ENCODE measurements at regions not wholly inside any gene's neighbourhood (a gene's known extent, or its start where the extent isn't known, plus 50 kb on each side); places are given as distances from the start of the nearest gene placed in this dataset.
"Not testable (repeated sequence)": the region's sequence is repeated elsewhere in the genome, so short reads cannot be mapped to it uniquely, and the experiment has no call there.

DNA sequence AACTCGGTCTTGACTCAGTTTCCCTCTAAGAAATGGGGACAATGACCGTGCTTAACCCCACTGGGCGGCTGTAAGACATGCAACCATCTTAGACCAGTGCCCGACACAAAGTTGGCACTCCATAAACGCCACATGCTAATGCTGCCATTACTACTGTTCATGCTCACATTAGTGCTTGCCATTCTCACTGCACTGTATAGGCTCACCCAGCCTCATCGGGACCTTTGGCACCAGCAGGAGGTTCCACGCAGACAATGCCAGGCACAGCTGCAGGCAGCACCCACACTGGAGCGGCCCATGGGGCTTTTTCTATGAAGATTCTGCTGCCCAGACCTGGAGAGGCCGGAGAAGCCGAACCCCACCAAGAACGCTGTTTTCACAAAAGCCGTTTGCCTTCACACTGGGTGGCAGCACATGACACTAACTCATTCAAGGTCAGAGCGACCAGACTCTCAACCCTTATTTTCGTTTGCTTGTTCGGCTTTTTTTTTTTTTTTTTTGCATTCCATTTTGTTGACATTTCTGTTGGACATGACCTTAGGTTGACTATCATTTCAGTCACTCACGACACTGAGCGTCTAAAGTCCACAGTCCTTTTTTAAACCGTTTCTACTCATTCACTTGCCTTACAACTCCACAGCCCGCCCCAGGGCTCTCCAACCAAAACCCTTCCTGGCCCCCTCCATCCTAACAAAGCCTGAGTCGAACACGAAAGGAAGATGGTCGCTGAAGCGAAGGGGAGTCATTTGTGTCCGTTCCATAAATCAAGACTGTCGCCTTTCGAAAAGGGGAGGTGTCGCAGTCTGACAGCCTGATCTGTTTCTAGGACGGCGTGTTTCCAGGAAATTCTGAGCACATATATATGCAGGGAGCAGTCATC lies 124.4 kb upstream of the RNF32 start:
- no peak for DNase-seq

DNA sequence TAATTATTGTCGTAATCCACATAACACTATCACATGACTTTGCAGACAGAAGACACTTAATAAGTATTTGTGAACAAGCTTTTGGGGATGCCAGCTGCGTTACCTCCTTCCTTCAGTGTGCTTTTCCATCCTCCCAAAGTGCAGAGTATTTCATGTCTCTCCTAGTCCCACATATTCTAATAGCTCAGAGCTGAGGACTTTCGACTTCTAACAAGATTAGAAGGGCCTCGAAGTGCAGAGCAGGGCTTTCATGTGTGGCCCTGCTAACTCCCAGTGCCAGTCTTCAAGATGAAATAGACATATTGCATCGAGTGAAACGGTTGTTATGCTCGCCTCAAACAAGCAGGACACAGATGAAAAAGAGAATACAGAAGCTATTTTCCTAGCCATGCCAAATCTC lies 125.7 kb upstream of the RNF32 start:
- DNase-seq: no peak

DNA sequence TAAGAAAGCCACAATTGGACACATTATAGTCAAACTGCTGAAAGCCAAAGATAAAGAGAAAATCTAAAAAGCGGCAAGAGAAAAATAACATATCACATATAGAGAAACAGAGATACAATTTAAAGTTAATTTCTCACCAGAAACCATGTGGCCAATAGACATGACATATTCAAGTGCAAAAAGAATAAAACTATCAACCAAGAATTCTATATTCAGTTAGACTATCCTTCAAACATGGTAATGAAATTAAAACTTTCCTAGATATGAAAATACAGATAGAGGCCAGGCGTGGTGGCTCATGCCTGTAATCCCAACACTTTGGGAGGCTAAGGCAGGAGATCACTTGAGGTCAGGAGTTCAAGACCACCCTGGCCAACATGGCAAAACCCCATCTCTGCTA lies 129.1 kb upstream of the RNF32 start:
- DNase-seq: no peak

DNA sequence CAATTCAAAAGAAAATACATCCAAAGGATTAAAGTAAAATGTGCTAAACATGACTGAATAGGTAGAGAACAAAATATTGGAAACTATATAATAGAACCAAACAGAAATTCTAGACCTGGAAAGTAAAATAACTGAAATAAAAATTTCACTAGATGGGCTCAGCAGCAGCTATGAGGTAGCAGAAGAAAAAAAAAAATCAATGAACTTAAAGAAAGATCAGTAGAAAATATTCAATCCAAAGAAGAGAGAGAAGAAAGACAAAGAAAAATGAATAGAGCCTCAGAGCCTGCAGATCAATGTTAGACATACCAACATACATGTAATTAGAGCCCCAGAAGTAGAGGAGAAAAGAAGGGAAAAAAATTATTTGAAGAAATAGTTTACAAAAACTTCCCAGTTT lies 129.6 kb upstream of the RNF32 start:
- no peak for DNase-seq

DNA sequence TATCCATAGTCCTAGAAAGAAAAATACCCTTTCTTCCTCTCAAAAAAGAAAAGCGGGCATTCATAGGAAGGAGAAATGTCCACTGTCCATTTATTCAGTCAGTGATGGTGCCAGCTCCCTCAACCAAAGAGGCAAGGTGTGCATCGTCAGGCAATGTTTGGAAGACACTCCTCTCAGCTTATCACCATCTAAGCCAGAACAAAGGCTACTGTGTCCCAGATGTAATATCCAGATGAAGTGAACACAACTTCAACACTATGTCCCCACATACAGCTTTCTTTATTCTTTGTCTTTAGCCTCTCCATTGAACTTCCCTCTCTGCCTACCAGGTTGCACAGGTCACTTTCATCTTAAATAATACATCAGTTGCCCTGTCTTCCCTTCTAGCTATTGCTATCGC lies 131.4 kb upstream of the RNF32 start:
- no peak for DNase-seq

DNA sequence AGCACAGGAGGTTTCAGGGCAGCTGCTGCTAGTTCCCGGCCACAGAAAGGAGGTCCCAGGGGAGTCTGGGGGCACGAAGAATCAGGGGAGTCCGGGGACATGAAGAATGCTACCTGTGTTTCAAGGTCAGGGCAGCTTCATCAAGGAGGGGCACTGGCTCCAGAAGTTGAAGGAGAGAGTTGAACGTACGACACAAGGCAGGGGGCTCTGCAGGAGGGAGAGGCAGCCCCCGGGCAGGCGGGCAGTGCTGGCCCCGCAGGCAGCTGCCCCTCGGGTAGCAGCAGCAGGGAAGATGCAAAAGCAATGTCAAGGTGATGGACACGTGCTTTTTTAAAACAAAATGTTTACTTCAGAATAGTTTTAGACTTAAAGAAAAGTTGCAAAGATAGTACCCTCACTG lies 134.7 kb upstream of the RNF32 start:
- DNase-seq: no peak

DNA sequence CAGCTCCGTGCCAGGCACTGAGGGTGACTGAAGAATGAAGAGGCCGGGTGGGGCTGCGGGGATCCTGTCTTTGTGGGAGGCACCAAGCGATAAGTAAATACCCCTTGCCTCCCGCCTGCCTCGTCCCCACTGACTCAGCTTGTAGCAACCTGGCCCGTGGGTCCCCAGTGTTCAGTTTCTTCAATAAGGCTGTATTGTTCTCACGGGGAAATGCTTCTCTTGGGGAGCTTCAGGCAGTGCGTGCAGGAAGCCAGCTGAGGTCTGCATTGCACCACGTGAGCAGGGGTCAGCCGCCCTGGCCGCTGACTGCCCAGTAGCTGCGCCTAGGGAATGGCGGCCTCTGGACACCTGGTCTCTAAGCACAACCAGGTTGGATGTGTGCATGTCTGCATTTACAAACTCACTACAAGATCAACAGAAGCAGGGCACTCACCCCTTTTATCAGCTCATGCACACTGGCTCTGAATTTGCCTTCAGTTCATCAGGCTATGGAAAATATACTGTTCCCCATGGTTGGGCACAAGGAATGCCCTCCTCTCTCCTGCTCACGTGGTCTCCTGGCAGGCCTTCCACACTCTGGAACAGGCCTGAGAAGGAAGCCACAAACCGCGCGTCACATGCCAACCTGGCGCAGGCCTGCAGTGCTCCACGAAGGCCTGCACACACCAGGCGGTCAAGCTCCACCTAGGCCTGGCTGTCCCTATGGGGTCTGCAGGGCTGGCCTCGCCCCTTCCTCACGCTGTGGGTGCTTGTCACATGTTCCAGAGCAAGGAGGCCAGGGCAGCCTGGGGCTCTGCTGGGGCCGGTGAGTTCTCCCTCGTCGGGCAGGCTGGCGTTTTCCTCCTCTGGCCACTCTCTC lies 135.7 kb upstream of the RNF32 start:
- no peak for DNase-seq

DNA sequence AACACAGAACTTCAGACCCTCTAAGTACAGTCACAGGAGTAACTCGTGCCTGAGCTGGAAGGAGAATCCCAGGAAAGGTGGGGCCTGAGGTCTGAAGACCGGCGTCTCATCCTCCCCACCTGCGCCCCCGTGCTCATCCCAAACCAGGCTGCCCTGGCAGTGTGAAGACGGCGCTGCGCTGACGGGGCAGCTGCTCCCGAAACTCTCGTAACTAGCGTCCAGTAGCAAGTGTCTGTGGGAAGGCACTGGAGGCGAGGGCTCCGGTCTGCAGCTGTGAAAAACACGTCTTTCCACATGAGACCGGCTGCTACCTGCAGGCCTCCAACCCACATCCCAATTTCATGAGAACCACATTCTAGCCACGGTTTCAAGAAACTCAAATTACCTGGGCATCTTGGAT lies 136.6 kb upstream of the RNF32 start:
- DNase-seq: no peak

DNA sequence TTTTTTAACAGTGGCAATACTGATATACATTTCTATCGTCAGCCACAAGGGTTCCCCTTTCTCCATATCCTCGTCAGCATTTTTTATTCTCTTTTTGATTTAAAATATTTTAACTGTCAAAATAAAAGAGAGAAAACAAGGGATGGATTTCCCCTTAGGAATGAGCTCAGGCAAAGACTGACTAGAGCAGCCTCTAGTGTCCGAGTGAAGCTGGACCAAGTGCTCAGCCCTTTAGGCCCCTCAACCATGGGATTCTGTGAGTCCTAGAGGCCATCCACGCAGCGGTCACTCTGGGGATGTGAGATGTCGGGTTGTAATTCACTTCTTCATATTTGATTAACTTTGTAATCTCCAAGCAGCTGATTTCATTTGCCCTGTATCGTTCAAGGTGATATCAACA lies 137.4 kb upstream of the RNF32 start:
- no peak for DNase-seq

DNA sequence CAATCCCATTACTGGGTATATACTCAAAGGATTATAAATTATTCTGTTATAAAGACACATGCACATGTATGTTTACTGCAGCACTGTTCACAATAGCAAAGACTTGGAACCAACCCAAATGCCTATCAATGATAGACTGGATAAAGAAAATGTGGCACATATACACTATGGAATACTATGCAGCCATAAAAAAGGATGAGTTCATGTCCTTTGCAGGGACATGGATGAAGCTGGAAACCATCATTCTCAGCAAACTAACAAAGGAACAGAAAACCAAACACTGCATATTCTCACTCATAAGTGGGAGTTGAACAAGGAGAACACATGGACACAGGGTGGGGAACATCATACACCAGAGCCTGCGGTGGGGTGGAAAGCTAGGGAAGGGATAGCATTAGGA lies 138.8 kb upstream of the RNF32 start:
- DNase-seq: not testable (repeated sequence)

DNA sequence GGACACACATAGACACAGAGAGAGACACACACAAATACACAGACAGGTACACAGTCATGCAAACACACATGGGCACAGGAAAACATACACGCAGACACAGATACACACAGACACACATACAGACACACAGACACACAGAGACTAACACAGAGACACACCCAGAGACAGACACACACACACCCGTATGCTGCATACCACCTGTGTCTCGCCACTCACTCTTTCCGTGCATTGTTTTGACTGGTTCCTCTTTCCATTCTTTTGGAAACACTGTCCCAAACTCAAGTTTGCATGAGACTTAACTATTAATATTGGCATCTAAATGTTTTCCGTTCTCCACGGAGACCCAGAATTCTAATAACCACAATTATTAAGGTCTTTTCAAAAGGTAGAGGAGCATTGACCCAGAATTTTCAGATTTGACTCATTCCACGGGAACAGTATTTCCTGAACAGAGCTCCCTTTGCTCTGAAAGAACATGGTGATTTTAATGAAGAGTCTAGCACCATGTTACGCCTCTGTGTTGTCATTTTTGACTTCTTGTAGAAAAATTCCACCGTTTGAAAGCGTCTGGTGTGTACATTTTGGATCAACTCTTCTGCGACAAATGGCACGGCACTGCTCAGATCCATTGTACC lies 141.2 kb upstream of the RNF32 start:
- DNase-seq: no peak

DNA sequence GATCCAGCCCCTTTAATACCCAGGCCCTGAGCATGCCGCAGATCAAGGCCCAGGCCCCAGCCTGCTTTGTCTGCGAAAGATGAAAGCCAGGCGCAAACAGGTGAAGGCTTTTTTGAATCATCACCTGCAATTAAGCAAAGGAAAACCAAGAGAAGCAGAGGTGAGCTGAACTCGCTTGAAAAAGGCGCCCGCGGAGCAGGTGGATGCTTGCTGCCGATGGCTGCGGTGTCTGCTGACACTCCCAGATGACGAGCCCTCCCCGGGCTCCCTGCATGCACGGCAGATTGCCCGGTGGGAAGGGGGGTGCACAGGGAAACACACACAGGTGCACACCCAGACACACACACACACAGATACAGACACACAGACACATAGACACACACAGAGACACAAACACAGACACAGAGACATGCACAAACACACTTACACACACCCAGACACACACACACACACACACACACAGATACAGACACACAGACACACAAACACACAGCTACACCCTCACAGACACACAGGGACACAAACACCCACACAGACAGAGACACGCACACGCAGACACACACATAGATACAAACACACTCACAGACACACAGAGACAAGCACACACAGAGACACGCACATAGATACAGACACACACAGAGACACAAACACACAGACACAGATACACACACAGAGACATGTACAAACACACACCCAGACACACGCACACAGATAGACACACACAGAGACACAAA lies 142.6 kb upstream of the RNF32 start:
- no peak for DNase-seq

DNA sequence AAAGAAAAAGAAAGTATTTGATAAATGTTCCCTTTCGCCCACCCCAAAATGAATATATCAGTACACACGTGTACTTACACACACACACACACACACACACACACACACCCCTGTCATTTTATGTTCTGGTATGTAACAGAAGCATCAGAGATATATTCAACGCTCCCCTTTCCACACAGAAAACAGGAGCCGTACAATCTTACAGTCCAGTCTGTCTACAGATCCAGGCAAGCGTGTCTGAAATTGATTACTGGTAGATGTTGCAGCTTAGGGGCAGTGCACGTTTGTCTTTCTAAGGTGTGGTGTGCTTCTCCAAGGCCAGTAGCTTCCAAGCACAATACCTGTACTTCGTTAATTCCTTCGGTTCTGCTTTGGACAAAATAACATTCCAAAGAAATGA lies 143.7 kb upstream of the RNF32 start:
- no peak for DNase-seq

DNA sequence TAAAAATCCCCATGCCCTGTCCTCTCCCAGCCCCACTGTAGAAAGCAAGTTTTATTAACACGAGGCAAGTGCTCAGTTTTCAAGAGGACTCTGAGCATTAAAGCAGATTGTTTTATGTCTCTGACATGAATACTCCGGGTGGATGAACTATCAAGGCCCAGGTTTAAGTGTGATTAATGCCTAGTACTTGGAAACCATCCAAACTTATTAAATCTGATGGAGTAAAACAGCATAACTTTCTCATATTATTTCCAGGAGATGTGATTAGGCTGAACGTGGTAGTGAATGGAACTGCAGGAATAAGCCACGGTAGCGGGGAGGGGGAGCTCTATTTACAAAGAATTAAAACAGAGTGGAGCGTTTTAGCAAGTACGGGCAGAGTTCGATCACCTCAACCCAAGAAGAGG lies 144.2 kb upstream of the RNF32 start:
- DNase-seq: no peak

DNA sequence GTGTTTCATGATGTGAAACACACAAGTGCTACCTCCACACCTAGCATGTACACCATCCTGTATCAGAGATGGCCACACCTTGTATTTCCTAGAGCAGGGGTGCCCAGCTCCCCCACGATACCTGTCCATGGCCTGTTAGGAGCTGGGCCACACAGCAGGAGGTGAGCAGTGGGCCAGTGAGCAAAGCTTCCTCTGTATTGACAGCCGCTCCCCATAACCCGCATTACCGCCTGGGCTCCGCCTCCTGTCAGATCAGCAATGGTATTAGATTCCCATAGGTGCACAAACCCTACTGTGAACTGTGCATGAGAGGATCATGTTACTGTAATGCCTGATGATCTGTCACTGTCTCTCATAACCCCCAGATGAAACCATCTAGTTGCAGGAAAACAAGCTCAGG lies 145.6 kb upstream of the RNF32 start:
- no peak for DNase-seq

DNA sequence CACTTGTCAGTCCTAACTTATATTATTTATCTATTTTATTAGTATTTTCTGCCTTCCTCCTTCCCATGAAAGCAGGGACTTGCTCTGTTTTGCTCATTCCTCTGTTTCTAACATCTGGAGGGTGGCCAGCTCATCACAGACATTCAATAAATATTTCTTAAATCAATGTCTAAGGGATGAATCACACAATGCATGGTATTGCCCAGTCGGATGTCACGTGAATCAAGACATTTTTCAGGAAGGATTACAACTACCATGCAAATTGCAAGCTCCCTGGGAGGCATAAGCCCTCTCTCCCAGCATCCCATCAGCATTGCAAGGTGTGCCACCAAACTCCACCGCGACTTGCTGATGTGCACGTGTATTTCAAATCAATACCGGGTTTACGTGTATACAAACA lies 146.6 kb upstream of the RNF32 start:
- DNase-seq: no peak

DNA sequence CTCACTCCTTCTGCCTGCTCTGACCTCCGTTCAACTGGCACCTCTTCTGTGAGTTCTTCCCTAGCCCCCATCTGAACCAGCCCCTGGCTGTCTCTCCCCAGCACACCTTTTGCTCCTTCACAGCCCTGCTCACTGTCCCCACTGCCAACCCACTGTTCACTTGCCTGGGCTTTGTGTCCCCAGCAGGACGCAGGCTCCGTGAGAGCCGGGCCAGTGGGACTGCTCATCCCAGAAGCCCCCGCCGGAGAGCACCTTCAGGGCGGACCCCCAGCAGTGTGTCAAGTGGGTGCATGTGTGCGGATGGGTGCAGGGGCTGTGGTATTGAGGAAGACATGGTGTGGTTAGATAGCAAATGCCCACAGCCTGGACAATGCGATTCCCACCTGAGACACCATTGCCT lies 148.4 kb upstream of the RNF32 start:
- no peak for DNase-seq

DNA sequence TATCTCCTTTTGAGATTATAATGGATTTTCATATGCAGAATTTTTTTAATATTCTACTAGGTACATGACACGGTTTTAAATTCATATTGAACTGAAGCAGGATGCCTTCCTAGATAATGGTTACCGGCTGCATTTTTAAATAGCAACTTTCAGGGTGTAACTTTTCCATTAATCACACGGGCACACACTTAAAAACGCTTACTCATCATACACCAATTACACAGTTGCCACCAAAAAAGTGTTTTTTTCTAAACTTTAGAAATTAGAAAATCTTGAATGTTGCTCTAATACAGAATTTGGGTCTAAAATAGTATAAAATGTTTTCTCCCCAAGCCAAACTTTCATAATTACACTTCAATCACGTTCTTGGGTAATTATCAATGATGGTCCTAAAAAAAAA lies 149.1 kb upstream of the RNF32 start:
- DNase-seq: no peak

DNA sequence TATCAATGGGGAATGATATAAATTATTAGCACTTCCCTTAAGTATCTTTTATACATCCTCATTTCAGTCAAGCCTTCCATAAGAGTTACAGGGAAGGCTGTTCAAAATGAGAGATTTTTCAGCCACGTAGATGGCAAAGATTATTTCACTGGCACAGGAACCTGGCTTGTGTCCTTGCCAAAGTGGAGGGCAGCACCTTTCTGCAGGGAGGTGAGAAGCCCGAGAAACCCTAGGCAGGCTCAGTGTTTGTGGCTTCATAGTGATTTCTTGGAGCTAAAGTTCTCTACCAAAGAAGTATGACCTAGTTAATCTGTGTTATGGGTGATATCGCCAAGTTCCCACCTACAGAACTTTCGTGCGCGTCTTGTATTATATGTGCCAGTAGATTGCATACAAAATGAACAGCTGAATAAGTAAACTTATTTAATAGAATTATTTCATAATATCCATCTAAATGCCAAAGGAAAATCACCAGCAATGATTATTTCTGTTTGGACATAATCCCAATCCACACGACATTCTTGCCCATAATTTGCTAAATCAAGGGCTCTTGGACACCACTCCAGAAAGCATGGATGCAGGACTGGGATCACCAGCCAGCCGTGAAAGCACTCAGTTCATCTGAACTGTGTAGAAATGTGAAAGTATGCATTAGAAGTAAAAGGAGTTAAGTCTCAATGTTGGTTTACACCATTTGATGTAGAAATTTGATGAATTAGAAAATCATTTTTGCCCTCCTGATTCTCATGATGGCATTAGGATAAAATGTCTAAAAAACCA lies 150.4 kb upstream of the RNF32 start:
- no peak for DNase-seq

DNA sequence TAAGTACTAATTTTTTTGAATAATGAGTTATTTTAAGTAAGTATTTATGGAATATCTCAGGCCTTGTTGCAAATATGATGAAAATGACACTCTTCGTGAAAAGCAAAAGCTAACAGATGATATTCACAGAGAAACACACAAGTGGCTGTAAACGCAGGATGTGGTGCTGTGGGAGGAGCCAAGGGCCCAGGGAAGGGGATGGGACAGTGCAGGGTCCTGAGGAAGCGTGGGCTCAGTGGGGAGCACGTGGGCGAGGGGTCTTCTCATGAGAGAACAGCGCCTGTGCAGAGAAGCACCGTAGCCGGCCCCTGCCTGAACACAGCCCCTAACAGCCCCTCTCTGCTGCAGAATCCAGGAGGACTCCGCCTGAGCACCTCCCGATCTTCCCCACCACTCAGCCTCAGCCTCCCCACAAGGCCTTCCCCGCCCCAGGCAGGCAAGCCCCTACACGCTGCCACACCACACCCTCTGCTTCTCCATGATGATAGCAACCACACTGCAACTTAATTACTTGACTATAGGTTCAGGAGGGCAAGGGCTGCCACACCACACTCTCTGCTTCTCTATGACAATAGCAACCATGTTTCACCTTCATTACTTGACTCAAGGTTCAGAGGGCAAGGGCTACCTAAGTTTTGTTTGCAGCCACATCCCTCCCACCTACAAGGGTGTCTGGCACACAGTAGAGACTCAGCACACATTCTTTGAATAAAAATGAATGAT lies 152.6 kb upstream of the RNF32 start:
- DNase-seq: no peak

DNA sequence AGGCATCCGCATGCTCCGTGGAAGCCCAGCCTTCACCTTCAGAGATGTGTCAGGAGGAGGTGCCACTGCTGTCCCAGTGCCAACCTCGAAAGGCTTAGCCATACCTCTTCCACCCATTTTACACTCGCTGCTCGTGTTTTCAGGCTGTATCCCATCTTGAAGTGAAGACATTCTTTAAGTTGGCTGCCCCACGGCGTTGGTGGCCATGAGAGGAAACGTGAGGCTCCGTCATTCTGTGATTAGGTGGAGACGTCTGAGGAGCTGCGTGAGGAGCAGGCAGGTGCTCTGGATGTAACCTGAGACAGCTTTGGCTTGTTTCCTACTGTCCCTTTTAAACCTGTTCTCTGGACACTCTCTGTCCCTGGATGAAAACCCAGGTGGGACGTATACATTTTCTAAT lies 159.9 kb upstream of the RNF32 start:
- no peak for DNase-seq
